HUES48 (cell line): ENCODE measurements at regions not wholly inside any gene's neighbourhood (a gene's known extent, or its start where the extent isn't known, plus 50 kb on each side); places are given as distances from the start of the nearest gene placed in this dataset.

Source experiments
- H3K27ac ChIP-seq: one replicate; pipeline ENCODE4 v1.7.0; 2013; ENCODE audit warnings: low read depth, low read length, inconsistent platforms
- H3K27me3 ChIP-seq: 2 replicates; pipeline ENCODE4 v1.6.1; 2013; ENCODE audit warnings: mild to moderate bottlenecking, low read length; ENCODE audit not compliant: control insufficient read depth, insufficient read depth
- H3K36me3 ChIP-seq: 2 replicates; pipeline ENCODE4 v1.6.1; 2013; ENCODE audit warnings: low read length; ENCODE audit not compliant: control insufficient read depth, insufficient read depth
- H3K4me1 ChIP-seq: 2 replicates; pipeline ENCODE4 v1.6.1; 2013; ENCODE audit warnings: mild to moderate bottlenecking, low read length; ENCODE audit not compliant: control insufficient read depth, insufficient read depth
- H3K4me3 ChIP-seq: 2 replicates; pipeline ENCODE4 v1.5.1; 2013; ENCODE audit warnings: mild to moderate bottlenecking, low read depth, low read length
- H3K9ac ChIP-seq: 2 replicates; pipeline ENCODE4 v1.6.1; 2013; ENCODE audit warnings: mild to moderate bottlenecking, low read depth, low read length, moderate library complexity
- H3K9me3 ChIP-seq: 2 replicates; pipeline ENCODE4 v1.6.1; 2013; ENCODE audit warnings: low read length; ENCODE audit not compliant: control insufficient read depth, insufficient read depth

GRCh38 chr14:85402569-85403162, 127.3 kb upstream of the FLRT2 start:
- Histone ChIP-seq H3K9me3 (no peaks in the 10 kb centered on the region), H3K4me3 (no peak overlapping the region), H3K27ac (no peak overlapping the region), H3K4me1 (no peaks in the 10 kb centered on the region), H3K27me3 (no peaks in the 10 kb centered on the region), H3K9ac (no peak overlapping the region), H3K36me3 (no peaks in the 10 kb centered on the region)

GRCh38 chr14:85409481-85410210, 120.3 kb upstream of the FLRT2 start:
- H3K36me3 ChIP-seq, result no peaks in the 10 kb centered on the region
- no peaks in the 10 kb centered on the region for H3K27me3 ChIP-seq
- no peak overlapping the region for H3K4me3 ChIP-seq
- no peaks in the 10 kb centered on the region for H3K4me1 ChIP-seq
- no peak overlapping the region for H3K9ac ChIP-seq
- no peaks in the 10 kb centered on the region for H3K9me3 ChIP-seq
- no peak overlapping the region for H3K27ac ChIP-seq

GRCh38 chr14:85412756-85413155, 117.2 kb upstream of the FLRT2 start:
- Histone ChIP-seq H3K9me3 (no peaks in the 10 kb centered on the region), H3K4me3 (no peak overlapping the region), H3K4me1 (no peaks in the 10 kb centered on the region), H3K27me3 (no peaks in the 10 kb centered on the region), H3K36me3 (no peaks in the 10 kb centered on the region), H3K27ac (no peak overlapping the region), H3K9ac (no peak overlapping the region)

- Histone ChIP-seq H3K4me1 (no peaks in the 10 kb centered on the region), H3K36me3 (no peaks in the 10 kb centered on the region), H3K27ac (no peak overlapping the region), H3K9ac (no peak overlapping the region), H3K9me3 (no peaks in the 10 kb centered on the region), H3K4me3 (no peak overlapping the region), H3K27me3 (no peaks in the 10 kb centered on the region)
Measured at GRCh38 chr14:85413836-85414526, 116.0 kb upstream of the FLRT2 start.

- H3K4me3 ChIP-seq, result no peak overlapping the region
- no peak overlapping the region for H3K9ac ChIP-seq
- H3K27ac ChIP-seq, result no peak overlapping the region
- H3K36me3 ChIP-seq, result no peaks in the 10 kb centered on the region
- H3K27me3 ChIP-seq, result no peaks in the 10 kb centered on the region
- no peaks in the 10 kb centered on the region for H3K4me1 ChIP-seq
- no peaks in the 10 kb centered on the region for H3K9me3 ChIP-seq
Measured at GRCh38 chr14:85415015-85415712, 114.8 kb upstream of the FLRT2 start.

GRCh38 chr14:85416771-85417170, 113.2 kb upstream of the FLRT2 start:
- no peak overlapping the region for H3K9ac ChIP-seq
- H3K27ac ChIP-seq, result no peak overlapping the region
- H3K4me3 ChIP-seq, result no peak overlapping the region
- H3K27me3 ChIP-seq, result no peaks in the 10 kb centered on the region
- no peaks in the 10 kb centered on the region for H3K36me3 ChIP-seq
- no peaks in the 10 kb centered on the region for H3K4me1 ChIP-seq
- H3K9me3 ChIP-seq, result no peaks in the 10 kb centered on the region

GRCh38 chr14:85417396-85417795, 112.5 kb upstream of the FLRT2 start:
- H3K9me3 ChIP-seq, result no peaks in the 10 kb centered on the region
- H3K4me1 ChIP-seq, result no peaks in the 10 kb centered on the region
- no peak overlapping the region for H3K9ac ChIP-seq
- no peaks in the 10 kb centered on the region for H3K36me3 ChIP-seq
- H3K27me3 ChIP-seq, result no peaks in the 10 kb centered on the region
- H3K27ac ChIP-seq, result no peak overlapping the region
- H3K4me3 ChIP-seq, result no peak overlapping the region

GRCh38 chr14:85418721-85419120, 111.2 kb upstream of the FLRT2 start:
- H3K4me3 ChIP-seq, result no peak overlapping the region
- H3K27me3 ChIP-seq, result no peaks in the 10 kb centered on the region
- H3K9me3 ChIP-seq, result no peaks in the 10 kb centered on the region
- H3K27ac ChIP-seq, result no peak overlapping the region
- H3K9ac ChIP-seq, result no peak overlapping the region
- H3K4me1 ChIP-seq, result no peaks in the 10 kb centered on the region
- H3K36me3 ChIP-seq, result no peaks in the 10 kb centered on the region

- no peaks in the 10 kb centered on the region for H3K36me3 ChIP-seq
- H3K27me3 ChIP-seq, result no peaks in the 10 kb centered on the region
- H3K4me1 ChIP-seq, result no peaks in the 10 kb centered on the region
- no peaks in the 10 kb centered on the region for H3K9me3 ChIP-seq
- no peak overlapping the region for H3K27ac ChIP-seq
- H3K9ac ChIP-seq, result no peak overlapping the region
- H3K4me3 ChIP-seq, result no peak overlapping the region
Measured at GRCh38 chr14:85420278-85420677, 109.7 kb upstream of the FLRT2 start.

GRCh38 chr14:85420707-85421106, 109.2 kb upstream of the FLRT2 start:
- no peaks in the 10 kb centered on the region for H3K4me1 ChIP-seq
- H3K9ac ChIP-seq, result no peak overlapping the region
- no peaks in the 10 kb centered on the region for H3K9me3 ChIP-seq
- H3K27ac ChIP-seq, result no peak overlapping the region
- H3K4me3 ChIP-seq, result no peak overlapping the region
- no peaks in the 10 kb centered on the region for H3K36me3 ChIP-seq
- no peaks in the 10 kb centered on the region for H3K27me3 ChIP-seq
